ENCODE measurements at regions not wholly inside any gene's neighbourhood (a gene's known extent, or its start where the extent isn't known, plus 50 kb on each side); places are given as distances from the start of the nearest gene placed in this dataset.

DNA sequence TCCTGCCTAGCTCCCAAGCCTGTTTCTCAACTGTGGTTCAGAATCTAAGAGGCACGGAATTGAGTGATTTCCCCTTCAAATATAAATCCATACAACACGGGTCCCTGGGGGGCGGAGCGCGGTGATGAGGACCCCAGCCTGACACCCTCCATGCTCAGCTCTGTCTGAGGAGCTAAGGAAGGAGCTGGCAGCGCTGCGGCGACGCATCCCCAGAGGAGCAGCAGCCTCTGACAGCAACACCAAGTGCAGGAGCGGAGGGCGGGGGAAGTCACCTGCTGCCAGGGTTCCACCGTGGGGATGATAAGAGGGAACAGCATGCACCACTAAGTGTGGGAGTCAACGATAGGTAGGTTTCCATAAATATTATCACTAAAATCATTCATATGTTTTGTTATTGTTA is 72.6 kb upstream of the VWC2 start:
- Histone ChIP-seq H3K36me3 (no peaks in the 10 kb centered on the region), H3K4me3 (no peak overlapping the region), H3K4me1 (no peaks in the 10 kb centered on the region), H3K9me3 (no peaks in the 10 kb centered on the region), H3K27ac (no peak overlapping the region), H3K27me3 (ENCODE audit: low read depth) (no peaks in the 10 kb centered on the region)
- TF ChIP-seq, protein P1, sequence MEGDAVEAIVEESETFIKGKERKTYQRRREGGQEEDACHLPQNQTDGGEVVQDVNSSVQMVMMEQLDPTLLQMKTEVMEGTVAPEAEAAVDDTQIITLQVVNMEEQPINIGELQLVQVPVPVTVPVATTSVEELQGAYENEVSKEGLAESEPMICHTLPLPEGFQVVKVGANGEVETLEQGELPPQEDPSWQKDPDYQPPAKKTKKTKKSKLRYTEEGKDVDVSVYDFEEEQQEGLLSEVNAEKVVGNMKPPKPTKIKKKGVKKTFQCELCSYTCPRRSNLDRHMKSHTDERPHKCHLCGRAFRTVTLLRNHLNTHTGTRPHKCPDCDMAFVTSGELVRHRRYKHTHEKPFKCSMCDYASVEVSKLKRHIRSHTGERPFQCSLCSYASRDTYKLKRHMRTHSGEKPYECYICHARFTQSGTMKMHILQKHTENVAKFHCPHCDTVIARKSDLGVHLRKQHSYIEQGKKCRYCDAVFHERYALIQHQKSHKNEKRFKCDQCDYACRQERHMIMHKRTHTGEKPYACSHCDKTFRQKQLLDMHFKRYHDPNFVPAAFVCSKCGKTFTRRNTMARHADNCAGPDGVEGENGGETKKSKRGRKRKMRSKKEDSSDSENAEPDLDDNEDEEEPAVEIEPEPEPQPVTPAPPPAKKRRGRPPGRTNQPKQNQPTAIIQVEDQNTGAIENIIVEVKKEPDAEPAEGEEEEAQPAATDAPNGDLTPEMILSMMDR (IDR thresholded peaks at IDR 0.05): no peak
- intact Hi-C loops (cut with DNase I): no loop called here
- no peak for DNase-seq
- no peak for ATAC-seq

DNA sequence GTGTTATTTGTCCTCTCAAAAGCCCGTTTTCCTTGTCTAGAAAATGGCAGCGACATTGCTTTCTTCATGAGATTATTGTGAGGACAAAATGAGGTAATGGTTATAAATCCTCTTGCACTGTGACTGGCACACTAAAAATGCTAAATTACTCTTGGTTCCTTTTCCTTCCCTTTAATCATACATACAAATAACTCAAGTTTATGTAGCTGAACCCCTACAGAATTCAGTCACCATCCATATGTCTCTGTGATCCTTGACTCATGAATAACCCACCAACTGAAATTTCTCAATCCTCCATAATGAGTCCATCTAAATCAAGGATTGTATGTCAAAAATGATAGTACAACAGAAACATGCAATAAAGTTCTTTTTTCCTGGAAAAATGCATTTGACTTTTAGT is 71.3 kb upstream of the VWC2 start:
- TF ChIP-seq, protein P1 (IDR thresholded peaks at IDR 0.05): no peak
- Histone ChIP-seq H3K9me3 (no peaks in the 10 kb centered on the region), H3K36me3 (no peaks in the 10 kb centered on the region), H3K27ac (no peak overlapping the region), H3K4me3 (no peak overlapping the region), H3K27me3 (ENCODE audit: low read depth) (no peaks in the 10 kb centered on the region), H3K4me1 (no peaks in the 10 kb centered on the region)
- intact Hi-C loops (cut with DNase I): no loop called here
- ATAC-seq: no peak
- DNase-seq: no peak

DNA sequence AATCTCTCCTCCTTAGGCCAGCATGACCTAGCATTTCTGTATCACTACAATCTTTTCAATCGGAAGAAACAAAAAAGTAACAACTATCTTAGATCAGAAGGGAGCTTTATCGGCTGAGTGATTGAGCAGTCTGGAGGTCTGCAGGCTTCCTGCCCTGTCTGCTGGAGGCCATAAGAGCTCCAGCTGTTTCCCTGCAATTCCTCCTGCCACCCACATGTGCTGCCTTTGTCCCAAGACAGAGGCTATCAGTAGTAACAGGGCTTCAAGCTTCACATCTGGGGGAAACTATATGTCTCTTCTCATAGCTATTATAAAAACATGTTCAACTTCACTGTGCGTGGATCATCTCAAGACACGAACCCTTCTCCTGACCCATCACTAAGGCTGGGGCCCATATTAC is 70.1 kb upstream of the VWC2 start:
- Histone ChIP-seq H3K4me1 (no peaks in the 10 kb centered on the region), H3K4me3 (no peak overlapping the region), H3K36me3 (no peaks in the 10 kb centered on the region), H3K27me3 (ENCODE audit: low read depth) (no peaks in the 10 kb centered on the region), H3K9me3 (no peaks in the 10 kb centered on the region), H3K27ac (no peak overlapping the region)
- ATAC-seq: no peak
- TF ChIP-seq, protein P1 (IDR thresholded peaks at IDR 0.05): no peak
- intact Hi-C loops (cut with DNase I): no loop called here
- no peak for DNase-seq

DNA sequence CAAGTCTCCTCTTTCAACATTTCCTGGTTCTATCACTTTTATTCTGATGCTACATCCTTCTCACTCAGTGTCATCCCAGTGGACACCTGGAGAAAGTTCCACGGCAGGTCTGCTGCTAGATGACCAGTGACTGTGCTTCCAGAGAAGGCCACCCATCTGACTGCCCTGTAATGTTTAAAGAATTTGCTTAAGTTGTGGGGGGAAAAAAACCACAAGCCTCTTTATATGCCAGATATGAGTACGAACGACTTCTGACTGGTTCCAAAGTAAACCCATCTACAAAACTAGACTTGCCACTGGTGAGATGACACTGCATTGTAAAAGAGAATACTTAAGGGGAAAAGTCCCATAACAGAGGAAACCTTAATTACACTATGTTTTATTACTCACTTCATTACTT is 69.6 kb upstream of the VWC2 start:
- TF ChIP-seq, protein P1 (IDR thresholded peaks at IDR 0.05): no peak
- no peak overlapping the region for H3K4me3 ChIP-seq
- H3K27me3 ChIP-seq (ENCODE audit: low read depth): no peaks in the 10 kb centered on the region
- no peaks in the 10 kb centered on the region for H3K4me1 ChIP-seq
- no peak for DNase-seq
- no peak for ATAC-seq
- intact Hi-C loops (cut with DNase I): no loop called here
- no peaks in the 10 kb centered on the region for H3K36me3 ChIP-seq
- H3K9me3 ChIP-seq: no peaks in the 10 kb centered on the region
- H3K27ac ChIP-seq: no peak overlapping the region

DNA sequence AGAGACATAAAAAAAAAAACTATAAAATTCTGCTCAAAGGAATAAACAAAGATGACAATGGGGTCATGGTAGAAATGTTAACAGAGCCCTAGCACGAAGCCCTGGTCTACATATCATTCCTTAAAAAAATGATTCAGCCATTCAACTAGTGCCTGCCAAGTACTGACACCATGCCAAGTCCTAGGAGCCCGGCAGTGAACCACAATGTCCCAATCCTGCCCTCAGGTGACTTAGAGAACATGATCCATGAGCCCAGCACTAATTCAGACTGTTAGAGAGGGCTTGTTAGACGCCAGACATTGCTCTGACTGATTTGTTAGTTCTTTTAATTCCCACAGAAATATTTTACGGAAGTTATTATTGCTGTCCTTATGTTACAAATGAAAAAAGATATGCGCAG is 67.3 kb upstream of the VWC2 start:
- ATAC-seq (no peak), DNase-seq (no peak)
- H3K27me3 ChIP-seq (ENCODE audit: low read depth): no peaks in the 10 kb centered on the region
- H3K9me3 ChIP-seq: no peaks in the 10 kb centered on the region
- no peaks in the 10 kb centered on the region for H3K4me1 ChIP-seq
- no peak overlapping the region for H3K4me3 ChIP-seq
- H3K27ac ChIP-seq: no peak overlapping the region
- intact Hi-C loops (cut with DNase I): no loop called here
- TF ChIP-seq, protein P1 (IDR thresholded peaks at IDR 0.05): no peak
- no peaks in the 10 kb centered on the region for H3K36me3 ChIP-seq

DNA sequence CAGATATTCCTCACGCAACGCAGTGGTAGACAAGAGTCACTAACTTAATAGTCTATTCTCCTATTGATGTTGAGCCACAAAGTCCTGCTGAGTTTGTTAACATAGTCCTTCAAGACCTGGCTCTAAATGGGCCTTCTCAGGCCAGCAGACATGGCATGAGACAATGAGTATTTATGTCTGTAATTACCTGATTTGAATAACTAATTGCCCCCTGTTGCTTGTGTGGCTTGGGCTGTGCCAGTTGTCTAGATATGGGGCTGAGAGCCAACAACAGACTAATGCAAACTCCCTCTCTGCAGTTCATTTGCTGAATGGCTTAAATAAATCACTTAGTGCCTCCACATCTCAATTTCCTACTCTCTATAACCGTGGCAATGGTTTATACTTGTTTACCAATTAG is 65.5 kb upstream of the VWC2 start:
- DNase-seq: no peak
- no peak for ATAC-seq
- TF ChIP-seq, protein P1 (IDR thresholded peaks at IDR 0.05): no peak
- no peak overlapping the region for H3K4me3 ChIP-seq
- no peaks in the 10 kb centered on the region for H3K4me1 ChIP-seq
- intact Hi-C loops (cut with DNase I): no loop called here
- no peaks in the 10 kb centered on the region for H3K36me3 ChIP-seq
- no peaks in the 10 kb centered on the region for H3K9me3 ChIP-seq
- H3K27me3 ChIP-seq (ENCODE audit: low read depth): no peaks in the 10 kb centered on the region
- no peak overlapping the region for H3K27ac ChIP-seq
